CD4-positive, alpha-beta memory T cell (primary cell): ENCODE measurements at regions not wholly inside any gene's neighbourhood (a gene's known extent, or its start where the extent isn't known, plus 50 kb on each side); places are given as distances from the start of the nearest gene placed in this dataset.
"Not testable (repeated sequence)": the region's sequence is repeated elsewhere in the genome, so short reads cannot be mapped to it uniquely, and the experiment has no call there.

Experiments
- CTCF ChIA-PET: fragments of 350-600 bp; sonication (Branson Sonifier 250); formaldehyde crosslinking; loops from one replicate; lab custom pipeline; 2021; ENCODE audit warnings: inconsistent platforms; ENCODE audit not compliant: partially characterized antibody; lab: Charles Lee
- POLR2A ChIA-PET: fragments of 350-600 bp; sonication (Branson Sonifier 250); formaldehyde crosslinking; loops from one replicate; lab custom pipeline; 2021; ENCODE audit not compliant: partially characterized antibody; lab: Charles Lee
- DNase-seq, 5 donors: peaks; one replicate each; pipeline versions ENCODE4 v3.0.0 to v3.0.0-alpha.2; 2020 to 2022; ENCODE audit warnings: mixed read lengths in 1 of 5
- H3K27ac ChIP-seq: one replicate; pipeline ENCODE4 v1.7.0; 2013; ENCODE audit warnings: low read depth, low read length
- H3K27me3 ChIP-seq: 2 replicates; pipeline ENCODE4 v1.7.0; 2013; ENCODE audit warnings: mild to moderate bottlenecking, low read length, moderate library complexity; ENCODE audit not compliant: insufficient read depth
- H3K36me3 ChIP-seq: 2 replicates; pipeline ENCODE4 v1.7.0; 2013; ENCODE audit warnings: mild to moderate bottlenecking, low read length, moderate library complexity; ENCODE audit not compliant: insufficient read depth
- H3K4me1 ChIP-seq: 2 replicates; pipeline ENCODE4 v1.7.0; 2013; ENCODE audit warnings: mild to moderate bottlenecking, low read length, moderate library complexity; ENCODE audit not compliant: insufficient read depth
- H3K4me3 ChIP-seq, 2 donors: one replicate each; pipeline ENCODE4 v1.7.0; 2013; ENCODE audit warnings: low read length in 2 of 2, mild to moderate bottlenecking in 1 of 2
- H3K9me3 ChIP-seq, 2 donors: one replicate each; pipeline ENCODE4 v1.7.0; 2013; ENCODE audit warnings: low read length in 2 of 2, control low read depth in 1 of 2; ENCODE audit not compliant: control insufficient read depth in 1 of 2
- H3K27ac Mint-ChIP-seq, 7 donors: one replicate each; pipeline ENCODE4 v1.8.0; 2020 to 2021; ENCODE audit warnings: mixed read lengths in 7 of 7, mild to moderate bottlenecking in 6 of 7, inconsistent platforms in 3 of 7, moderate library complexity in 3 of 7
- H3K27me3 Mint-ChIP-seq, 2 donors: one replicate each; pipeline ENCODE4 v1.8.0; 2020 to 2021; ENCODE audit warnings: mixed read lengths in 2 of 2
- H3K36me3 Mint-ChIP-seq, 2 donors: one replicate each; pipeline ENCODE4 v1.8.0; 2020 to 2021; ENCODE audit warnings: mixed read lengths in 2 of 2, inconsistent platforms in 1 of 2, mild to moderate bottlenecking in 1 of 2
- H3K4me1 Mint-ChIP-seq, 4 donors: one replicate each; pipeline ENCODE4 v1.8.0; 2020 to 2021; ENCODE audit warnings: mixed read lengths in 4 of 4, mild to moderate bottlenecking in 1 of 4
- H3K4me3 Mint-ChIP-seq, 8 donors: one replicate each; pipeline ENCODE4 v1.8.0; 2020 to 2021; ENCODE audit warnings: mixed read lengths in 8 of 8, mild to moderate bottlenecking in 7 of 8, moderate library complexity in 6 of 8, inconsistent platforms in 3 of 8
- H3K9me3 Mint-ChIP-seq, 8 donors: one replicate each; pipeline ENCODE4 v1.8.0; 2020 to 2021; ENCODE audit warnings: mixed read lengths in 8 of 8, mild to moderate bottlenecking in 5 of 8, inconsistent platforms in 3 of 8, moderate library complexity in 1 of 8
- intact Hi-C: fragments of 100-400 bp; cut with micrococcal nuclease; formaldehyde crosslinking; loops from one replicate; pipeline ENCODE4 v1.15.1; 2023

GRCh38 chr5:157968570-157968969 is 109.6 kb upstream of the CLINT1 start:
- H3K27me3 ChIP-seq, H3K36me3 Mint-ChIP-seq, CTCF ChIA-PET, H3K4me3 Mint-ChIP-seq, H3K9me3 Mint-ChIP-seq, H3K27me3 Mint-ChIP-seq, H3K36me3 ChIP-seq, H3K9me3 ChIP-seq, intact Hi-C loops, DNase-seq, POLR2A ChIA-PET, H3K4me1 ChIP-seq, H3K4me3 ChIP-seq, H3K27ac Mint-ChIP-seq, H3K4me1 Mint-ChIP-seq, H3K27ac ChIP-seq: not testable (repeated sequence)

- ChIA-PET CTCF (no interaction called here), POLR2A (no interaction called here)
- Histone ChIP-seq H3K36me3 (no peaks in the 10 kb centered on the region), H3K27me3 (no peaks in the 10 kb centered on the region), H3K9me3 (no peaks in the 10 kb centered on the region), H3K27ac (no peak overlapping the region), H3K4me3 (no peak overlapping the region), H3K4me1 (no peaks in the 10 kb centered on the region)
- Mint-ChIP-seq H3K27me3 (peaks cover 2 to 4% of the 10 kb centered on the region in 2 donors), H3K27ac (no peak overlapping the region), H3K4me3 (no peak overlapping the region), H3K9me3 (no peaks in the 10 kb centered on the region), H3K4me1 (no peaks in the 10 kb centered on the region), H3K36me3 (no peaks in the 10 kb centered on the region)
- intact Hi-C loops: no loop called here
- no peak for DNase-seq
Observed at GRCh38 chr5:157965989-157966388, 107.0 kb upstream of the CLINT1 start.

GRCh38 chr5:157965040-157965678 is 106.2 kb upstream of the CLINT1 start:
- intact Hi-C loops: no loop called here
- H3K9me3 Mint-ChIP-seq: no peaks in the 10 kb centered on the region
- CTCF ChIA-PET: interaction anchor here (1.4 kb wide), 1 partner anchor 145 kb away, joined by 3 read pairs; no protein-coding TSS in a partner anchor
- Histone ChIP-seq H3K27me3 (no peaks in the 10 kb centered on the region), H3K4me3 (no peak overlapping the region), H3K27ac (no peak overlapping the region), H3K4me1 (no peaks in the 10 kb centered on the region), H3K9me3 (no peaks in the 10 kb centered on the region), H3K36me3 (no peaks in the 10 kb centered on the region)
- no peak overlapping the region for H3K27ac Mint-ChIP-seq
- no peaks in the 10 kb centered on the region for H3K36me3 Mint-ChIP-seq
- no peak overlapping the region for H3K4me3 Mint-ChIP-seq
- H3K27me3 Mint-ChIP-seq: peaks cover 4% of the 10 kb centered on the region in 2 donors
- POLR2A ChIA-PET: no interaction called here
- DNase-seq: no peak
- no peaks in the 10 kb centered on the region for H3K4me1 Mint-ChIP-seq

- POLR2A ChIA-PET: no interaction called here
- H3K27me3 ChIP-seq: no peaks in the 10 kb centered on the region
- CTCF ChIA-PET: interaction anchor here (1.3 to 1.4 kb wide), 2 partner anchors 14 to 144 kb away, joined by 3 to 5 read pairs; no protein-coding TSS in a partner anchor
- Mint-ChIP-seq H3K4me3 (no peak overlapping the region), H3K36me3 (no peaks in the 10 kb centered on the region), H3K27ac (no peak overlapping the region), H3K9me3 (no peaks in the 10 kb centered on the region), H3K4me1 (no peaks in the 10 kb centered on the region), H3K27me3 (peaks cover 4% of the 10 kb centered on the region in 2 donors)
- H3K4me3 ChIP-seq: no peak overlapping the region
- no peaks in the 10 kb centered on the region for H3K9me3 ChIP-seq
- intact Hi-C loops: no loop called here
- H3K27ac ChIP-seq: no peak overlapping the region
- H3K4me1 ChIP-seq: no peaks in the 10 kb centered on the region
- no peaks in the 10 kb centered on the region for H3K36me3 ChIP-seq
- DNase-seq: no peak
Observed at GRCh38 chr5:157963761-157964160, 104.8 kb upstream of the CLINT1 start.

GRCh38 chr5:157963244-157963643 is 104.3 kb upstream of the CLINT1 start:
- CTCF ChIA-PET: interaction anchor here (1.3 to 1.4 kb wide), 2 partner anchors 14 to 143 kb away, joined by 3 to 5 read pairs; no protein-coding TSS in a partner anchor
- H3K27me3 Mint-ChIP-seq: peaks cover 4 to 7% of the 10 kb centered on the region in 2 donors

GRCh38 chr5:157962686-157963085 is 103.7 kb upstream of the CLINT1 start:
- H3K9me3 ChIP-seq, H3K27me3 Mint-ChIP-seq, H3K4me3 ChIP-seq, H3K4me1 ChIP-seq, DNase-seq, H3K27ac Mint-ChIP-seq, H3K36me3 Mint-ChIP-seq, H3K27me3 ChIP-seq, H3K36me3 ChIP-seq, H3K4me1 Mint-ChIP-seq, intact Hi-C loops, POLR2A ChIA-PET, H3K4me3 Mint-ChIP-seq, H3K9me3 Mint-ChIP-seq, H3K27ac ChIP-seq: not testable (repeated sequence)
- CTCF ChIA-PET: interaction anchor here (1.6 kb wide), 1 partner anchor 13 kb away, joined by 13 read pairs; no protein-coding TSS in a partner anchor

More at GRCh38 chr5:157963244-157963643, 104.3 kb upstream of the CLINT1 start:
- Mint-ChIP-seq H3K4me1 (no peaks in the 10 kb centered on the region), H3K9me3 (peaks cover 0 to 4% (median 0%) of the 10 kb centered on the region in 8 donors), H3K36me3 (no peaks in the 10 kb centered on the region), H3K27ac (no peak overlapping the region), H3K4me3 (no peak overlapping the region)
- H3K4me3 ChIP-seq: no peak overlapping the region
- intact Hi-C loops: no loop called here
- POLR2A ChIA-PET: no interaction called here
- H3K36me3 ChIP-seq: no peaks in the 10 kb centered on the region
- H3K27me3 ChIP-seq: no peaks in the 10 kb centered on the region
- no peaks in the 10 kb centered on the region for H3K9me3 ChIP-seq
- no peak for DNase-seq
- H3K27ac ChIP-seq: no peak overlapping the region
- no peaks in the 10 kb centered on the region for H3K4me1 ChIP-seq

- Mint-ChIP-seq H3K4me3 (no peak overlapping the region), H3K27ac (no peak overlapping the region), H3K9me3 (peaks cover 0 to 4% (median 0%) of the 10 kb centered on the region in 8 donors), H3K36me3 (no peaks in the 10 kb centered on the region), H3K4me1 (no peaks in the 10 kb centered on the region), H3K27me3 (peaks cover 5 to 7% of the 10 kb centered on the region in 2 donors)
- ChIA-PET CTCF (interaction anchor here (1.1 to 1.6 kb wide), 2 partner anchors 13 to 133 kb away, joined by 3 to 13 read pairs; no protein-coding TSS in a partner anchor), POLR2A (no interaction called here)
- intact Hi-C loops: no loop called here
- H3K27me3 ChIP-seq: no peaks in the 10 kb centered on the region
- no peak overlapping the region for H3K27ac ChIP-seq
- H3K9me3 ChIP-seq: no peaks in the 10 kb centered on the region
- H3K4me3 ChIP-seq: no peak overlapping the region
- DNase-seq: no peak
- no peaks in the 10 kb centered on the region for H3K36me3 ChIP-seq
- H3K4me1 ChIP-seq: no peaks in the 10 kb centered on the region
Observed at GRCh38 chr5:157961896-157962590, 103.1 kb upstream of the CLINT1 start.
